ENCODE measurements at regions not wholly inside any gene's neighbourhood (a gene's known extent, or its start where the extent isn't known, plus 50 kb on each side); places are given as distances from the start of the nearest gene placed in this dataset.

GRCh38 chr7:123285076-123285700, 85.4 kb upstream of the SLC13A1 start (continued):
- TF ChIP-seq REST (IDR thresholded peaks at IDR 0.05) (no peak), HNF4A (conservative IDR thresholded peaks at IDR 0.05) (no peak)

GRCh38 chr7:123283373-123283772, 83.6 kb upstream of the SLC13A1 start:
- Histone ChIP-seq H3K4me1 (ENCODE audit: control insufficient read depth in 4 of 4, insufficient read depth in 4 of 4, low read length in 3 of 4) (no peaks in the 10 kb centered on the region), H3K9ac (ENCODE audit: low read depth in 1 of 2, low read length in 2 of 2) (no peak overlapping the region), H3K9me3 (ENCODE audit: control insufficient read depth in 4 of 4, low read length in 3 of 4) (no peaks in the 10 kb centered on the region), H3K27ac (ENCODE audit: low read depth in 1 of 2, low read length in 2 of 2) (no peak overlapping the region), H3K4me3 (ENCODE audit: low read depth in 1 of 3, low read length in 3 of 3) (no peak overlapping the region), H3K27me3 (ENCODE audit: control insufficient read depth in 4 of 4, insufficient read depth in 4 of 4, low read length in 3 of 4) (no peaks in the 10 kb centered on the region), H3K36me3 (ENCODE audit: control insufficient read depth in 4 of 4, insufficient read depth in 3 of 4, low read depth in 1 of 4, low read length in 3 of 4) (no peaks in the 10 kb centered on the region)
- 45% methylated on average over 1 of the region's 1 CpG for WGBS
- TF ChIP-seq HNF4A (conservative IDR thresholded peaks at IDR 0.05) (no peak), NR2F2 (IDR thresholded peaks at IDR 0.05) (no peak), CTCF (IDR thresholded peaks at IDR 0.05; ENCODE audit: low read depth, low read length, missing input control) (no peak), GABPA (IDR thresholded peaks at IDR 0.05 in 1 of 2, conservative IDR thresholded peaks at IDR 0.05 in 1 of 2) (no peak), HNF4G (IDR thresholded peaks at IDR 0.05) (no peak), ZBTB33 (IDR thresholded peaks at IDR 0.05) (no peak), FOXA2 (IDR thresholded peaks at IDR 0.05) (no peak), RAD21 (IDR thresholded peaks at IDR 0.05) (no peak), ATF3 (IDR thresholded peaks at IDR 0.05) (no peak), JUND (IDR thresholded peaks at IDR 0.05) (no peak), MAX (IDR thresholded peaks at IDR 0.05) (no peak), REST (IDR thresholded peaks at IDR 0.05) (no peak), TAF1 (conservative IDR thresholded peaks at IDR 0.05) (no peak), RXRA (IDR thresholded peaks at IDR 0.05) (no peak), FOXA1 (IDR thresholded peaks at IDR 0.05) (no peak)
- DNase-seq (ENCODE audit: low spot score), result no peak

All from liver (tissue), 8 donors.